Medulla oblongata (tissue), 1 donor: ENCODE measurements at regions not wholly inside any gene's neighbourhood (a gene's known extent, or its start where the extent isn't known, plus 50 kb on each side); places are given as distances from the start of the nearest gene placed in this dataset.
"Not testable (repeated sequence)": the region's sequence is repeated elsewhere in the genome, so short reads cannot be mapped to it uniquely, and the experiment has no call there.

Experiments
- DNase-seq: peaks from one replicate; pipeline ENCODE4 v3.0.0-alpha.2; 2015; ENCODE audit errors: extremely low spot score

DNA sequence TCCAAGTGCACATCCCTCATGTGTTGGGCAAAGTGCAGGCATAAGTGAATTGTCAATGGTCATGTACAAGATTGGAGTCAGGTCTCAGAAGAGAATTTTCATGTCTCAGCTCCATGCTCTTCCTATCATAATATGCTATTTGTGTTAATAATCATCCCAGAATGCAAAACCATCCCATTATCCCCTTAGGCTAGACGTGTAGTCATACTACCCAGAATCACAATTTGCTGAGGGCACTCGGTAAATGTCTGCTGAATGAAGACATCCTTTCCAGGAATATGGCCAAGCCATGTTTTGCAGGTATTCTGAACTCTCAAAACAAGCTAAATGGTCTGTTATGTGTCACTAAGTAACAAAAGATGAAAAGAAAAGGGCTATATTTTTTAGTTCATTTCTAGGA is 263.8 kb downstream of the RAD51AP2 start:
- DNase-seq = no peak

- no peak for DNase-seq
These were observed 266.0 kb downstream of the RAD51AP2 start for GRCh38 chr2:17252258-17252657.

- DNase-seq = peak; percentile 4
These were observed 267.1 kb downstream of the RAD51AP2 start for GRCh38 chr2:17251171-17251570.

DNA sequence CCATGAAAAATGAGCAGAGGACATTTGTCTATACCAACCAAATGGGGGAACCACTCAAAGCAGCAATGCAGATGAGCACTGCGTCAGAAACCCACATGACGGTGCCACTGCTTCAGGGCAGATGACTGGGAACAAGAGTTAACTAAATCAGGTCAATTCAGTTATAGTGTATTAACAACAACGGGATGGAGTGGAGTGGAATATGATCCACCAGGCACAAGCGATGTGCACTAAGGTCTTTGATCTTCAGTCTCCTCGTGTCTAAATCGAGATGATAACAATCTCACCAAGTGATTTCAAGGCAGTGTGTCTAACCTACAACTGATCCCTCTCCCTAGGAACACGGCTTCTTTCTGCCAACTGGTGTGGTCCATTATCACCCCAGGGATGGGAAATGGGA is 269.0 kb downstream of the RAD51AP2 start:
- no peak for DNase-seq

DNA sequence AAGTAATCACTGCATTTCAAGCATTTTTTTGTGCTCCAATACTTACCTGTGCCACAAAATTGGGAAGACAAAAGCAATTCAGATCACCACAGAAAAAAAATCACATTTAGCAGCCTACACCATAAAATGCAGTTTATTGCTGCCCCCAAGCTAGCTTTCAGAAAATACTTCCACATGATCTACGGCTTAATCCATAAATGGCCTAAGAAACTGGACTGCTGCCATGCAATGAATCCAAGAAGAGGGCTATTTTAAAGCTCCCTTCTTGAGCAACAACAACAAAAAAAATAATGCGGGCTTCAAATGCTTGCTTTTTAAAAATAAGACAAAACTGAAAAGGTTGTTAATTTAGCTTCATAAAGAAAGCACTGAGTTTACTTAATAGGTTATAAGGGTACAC is 272.3 kb downstream of the RAD51AP2 start:
- DNase-seq = no peak

- DNase-seq = no peak
These were observed 275.3 kb downstream of the RAD51AP2 start for GRCh38 chr2:17242813-17243485.

DNA sequence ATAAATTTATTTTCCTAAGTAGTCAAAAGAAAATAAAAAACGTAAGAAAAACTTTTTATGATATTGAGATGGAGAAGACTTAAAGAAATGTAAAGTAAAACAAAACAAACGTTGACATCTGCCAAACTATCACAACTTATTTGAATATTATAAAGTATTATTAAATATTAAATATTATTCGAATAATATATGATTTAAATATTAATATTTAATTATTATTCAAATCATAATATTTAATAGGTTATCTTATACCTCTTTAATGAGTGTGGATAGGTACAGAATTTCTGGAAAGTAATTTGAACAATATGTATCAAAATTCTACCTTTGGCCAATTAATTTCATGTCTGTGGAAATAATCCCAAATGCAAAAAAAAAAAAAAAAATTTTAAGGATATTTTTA is 278.7 kb downstream of the RAD51AP2 start:
- no peak for DNase-seq

DNA sequence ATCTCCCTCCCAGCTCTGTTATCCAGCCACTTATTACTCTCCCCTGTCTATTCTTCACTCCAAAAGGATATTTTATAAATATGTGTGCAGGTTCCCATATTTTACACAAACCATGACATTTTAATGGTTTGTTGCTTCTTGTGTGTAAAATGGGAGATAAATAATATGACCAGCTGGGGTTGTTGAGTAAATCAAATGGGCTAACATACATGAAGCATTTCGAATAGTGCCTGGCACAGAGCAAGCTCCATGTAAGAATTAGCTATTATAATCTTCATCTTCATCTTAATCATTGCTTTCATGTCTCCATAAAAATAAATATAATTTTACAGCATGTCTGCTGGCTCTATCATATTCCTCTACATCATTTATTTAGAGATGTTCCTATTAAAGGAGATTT is 283.1 kb downstream of the RAD51AP2 start:
- no peak for DNase-seq

GRCh38 chr2:17232776-17233556 is 285.3 kb downstream of the RAD51AP2 start:
- DNase-seq = no peak

GRCh38 chr2:17231394-17231965 is 286.8 kb downstream of the RAD51AP2 start:
- no peak for DNase-seq

DNA sequence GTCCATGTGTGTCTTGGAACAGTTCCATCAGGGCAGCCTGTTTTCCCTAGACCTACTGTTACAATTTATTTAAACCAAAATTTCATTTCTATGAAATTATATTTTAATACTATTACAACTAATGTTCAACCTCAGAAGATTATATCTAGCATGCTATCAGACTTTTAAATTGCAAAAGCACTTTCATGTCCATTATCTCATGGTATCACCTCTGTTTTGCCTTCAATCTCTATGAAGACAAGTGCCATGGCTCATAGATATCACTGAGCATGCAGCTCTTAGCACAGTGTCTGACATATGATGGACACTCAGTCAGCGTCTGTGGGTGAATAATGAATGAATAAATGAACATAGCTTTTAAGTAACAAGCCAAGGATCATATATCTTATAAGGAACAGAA is 288.8 kb downstream of the RAD51AP2 start:
- no peak for DNase-seq

DNA sequence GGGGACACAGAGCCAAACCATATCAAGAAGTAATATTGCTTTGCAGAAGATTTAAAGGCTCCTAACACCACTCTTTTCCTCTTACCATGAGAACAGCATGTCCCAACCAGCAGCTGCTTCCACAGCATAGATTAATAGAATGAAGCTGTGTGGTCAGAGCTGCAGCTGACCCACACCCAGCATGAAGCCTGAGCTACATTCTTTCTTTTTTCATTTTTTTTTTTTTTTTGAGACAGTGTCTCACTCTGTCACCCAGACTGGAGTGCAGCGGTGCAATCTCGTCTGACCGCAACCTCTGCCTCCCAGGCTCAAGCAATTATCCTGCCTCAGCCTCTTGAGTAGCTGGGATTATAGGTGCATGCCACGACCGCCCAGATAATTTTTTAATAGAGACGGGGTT is 289.8 kb downstream of the RAD51AP2 start:
- no peak for DNase-seq

GRCh38 chr2:17227856-17228255 is 290.4 kb downstream of the RAD51AP2 start:
- DNase-seq = no peak

DNA sequence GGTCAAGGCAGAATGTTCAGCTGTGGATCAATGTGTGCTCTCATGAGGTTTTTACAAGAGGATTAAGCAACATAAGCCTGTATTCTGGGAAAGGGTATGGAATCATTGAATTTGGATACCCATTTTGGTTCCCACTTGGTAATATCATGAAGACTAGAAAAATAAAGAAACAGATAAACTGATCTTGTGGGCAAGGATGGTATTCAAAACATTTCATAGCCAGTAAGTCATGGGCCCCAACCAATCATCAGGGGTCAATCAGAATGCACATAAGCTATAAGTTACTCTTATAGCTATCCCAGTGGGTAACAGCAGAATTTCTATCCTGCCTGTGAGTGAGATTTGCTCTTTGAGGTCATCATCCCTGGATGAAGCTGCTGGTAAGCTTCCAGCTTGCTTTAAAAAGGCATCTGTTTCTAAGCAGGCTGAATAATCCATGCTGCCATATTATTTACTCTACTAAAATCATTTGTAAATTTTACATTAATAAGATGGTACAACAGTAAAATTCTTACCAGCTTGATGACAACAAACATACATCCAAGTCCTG is 291.2 kb downstream of the RAD51AP2 start:
- DNase-seq = no peak

- DNase-seq = no peak
These were observed 295.0 kb downstream of the RAD51AP2 start for GRCh38 chr2:17223211-17223610.

- DNase-seq = no peak
These were observed 309.7 kb downstream of the RAD51AP2 start for GRCh38 chr2:17208511-17208910.

GRCh38 chr2:17206771-17207170 is 311.5 kb downstream of the RAD51AP2 start:
- DNase-seq = no peak

DNA sequence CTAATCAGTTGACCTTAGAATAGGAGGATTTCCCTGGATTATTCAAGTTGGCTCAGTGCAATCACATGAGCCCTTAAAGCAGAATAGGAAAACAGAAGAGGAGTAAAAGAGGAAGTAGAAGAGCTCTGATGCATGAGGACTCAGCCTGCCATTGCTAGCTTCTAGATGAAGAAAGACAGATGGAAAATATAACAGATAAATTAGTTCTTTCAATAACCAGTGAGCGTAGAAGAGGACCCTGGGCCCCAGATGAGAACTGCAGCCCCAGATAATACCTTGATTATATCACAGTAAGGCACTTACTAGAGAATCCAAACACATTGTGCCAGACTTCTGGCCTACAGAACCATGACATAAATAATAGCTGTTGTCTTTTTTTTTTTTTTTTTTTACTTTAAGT is 314.0 kb downstream of the RAD51AP2 start:
- DNase-seq = not testable (repeated sequence)

DNA sequence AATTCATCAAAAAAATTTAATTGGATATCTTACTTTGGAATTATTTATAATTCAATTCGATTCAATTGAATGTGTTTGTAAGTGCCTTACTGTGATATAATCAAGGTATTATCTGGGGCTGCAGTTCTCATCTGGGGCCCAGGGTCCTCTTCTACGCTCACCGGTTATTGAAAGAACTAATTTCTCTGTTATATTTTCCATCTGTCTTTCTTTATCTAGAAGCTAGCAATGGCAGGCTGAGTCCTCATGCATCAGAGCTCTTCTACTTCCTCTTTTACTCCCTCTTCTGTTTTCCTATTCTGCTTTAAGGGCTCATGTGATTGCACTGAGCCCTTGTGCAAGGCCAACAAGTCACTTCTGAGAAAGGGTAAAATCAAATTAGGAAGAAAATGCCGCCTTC is 315.6 kb downstream of the RAD51AP2 start:
- peak; percentile 19 for DNase-seq

GRCh38 chr2:17199741-17200140 is 318.5 kb downstream of the RAD51AP2 start:
- DNase-seq = no peak

DNA sequence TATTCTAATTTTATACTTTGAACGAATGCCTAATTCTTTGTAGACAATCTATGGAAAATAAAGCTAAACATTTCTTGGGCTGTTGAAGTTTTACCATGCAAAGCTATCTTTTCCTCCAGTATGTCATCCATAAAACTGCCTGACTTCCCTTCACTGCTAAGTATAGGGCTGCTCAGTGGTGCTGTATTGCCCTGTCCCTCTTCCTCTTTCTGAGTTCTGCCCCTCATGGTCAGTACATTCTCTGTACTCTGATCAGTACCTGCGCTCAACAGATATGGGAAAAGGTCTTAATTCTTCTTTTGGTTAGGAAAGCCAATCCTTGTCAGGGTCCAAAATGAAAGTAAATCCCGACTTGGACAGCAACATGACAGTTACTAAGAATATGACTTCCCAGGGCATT is 321.9 kb downstream of the RAD51AP2 start:
- no peak for DNase-seq

DNA sequence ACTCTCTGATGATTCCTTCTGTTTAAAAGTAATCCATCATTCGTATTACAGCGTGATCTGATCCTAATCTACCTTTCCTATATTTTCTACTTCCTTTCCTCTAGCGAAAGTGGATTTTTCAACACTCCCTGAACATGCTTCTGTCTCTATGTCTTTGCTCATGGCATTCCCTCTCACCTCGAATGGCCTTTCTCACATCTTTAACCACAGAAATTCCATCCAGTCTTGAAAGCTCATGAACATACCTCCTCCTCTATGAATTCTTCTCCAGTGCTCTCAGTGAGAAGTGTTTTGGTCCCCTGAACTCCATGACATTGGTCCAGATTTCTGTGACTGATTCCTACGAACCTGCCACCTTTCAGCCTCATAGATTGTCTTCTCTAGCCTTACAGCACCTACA is 323.2 kb downstream of the RAD51AP2 start:
- no peak for DNase-seq

DNA sequence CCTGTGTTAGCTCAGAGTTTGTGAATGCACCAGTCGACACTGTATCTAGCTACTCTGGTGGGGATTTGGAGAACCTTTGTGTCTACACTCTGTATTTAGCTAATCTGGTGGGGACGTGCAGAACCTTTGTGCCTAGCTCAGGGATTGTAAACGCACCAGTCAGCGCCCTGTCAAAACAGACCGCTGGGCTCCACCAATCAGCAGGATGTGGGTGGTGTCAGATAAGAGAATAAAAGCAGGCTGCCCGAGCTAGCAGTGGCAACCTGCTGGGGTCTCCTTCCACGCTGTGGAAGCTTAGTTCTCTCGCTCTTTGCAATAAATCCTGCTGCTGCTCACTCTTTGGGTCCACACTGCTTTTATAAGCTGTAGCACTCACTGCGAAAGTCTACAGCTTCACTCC is 324.2 kb downstream of the RAD51AP2 start:
- no peak for DNase-seq
